ENCODE measurements at regions not wholly inside any gene's neighbourhood (a gene's known extent, or its start where the extent isn't known, plus 50 kb on each side); places are given as distances from the start of the nearest gene placed in this dataset.
"Not testable (repeated sequence)": the region's sequence is repeated elsewhere in the genome, so short reads cannot be mapped to it uniquely, and the experiment has no call there.

- no peak for DNase-seq (ENCODE audit: low spot score)
These were observed 376.1 kb downstream of the LMO7 start for GRCh38 chr13:76012091-76012721.

- no peak for DNase-seq (ENCODE audit: low spot score)
These were observed 373.2 kb downstream of the LMO7 start for GRCh38 chr13:76009267-76009890.

- no peak for DNase-seq (ENCODE audit: low spot score)
These were observed 368.3 kb downstream of the LMO7 start for GRCh38 chr13:76004416-76004815.

GRCh38 chr13:76000131-76000530 lies 364.0 kb downstream of the LMO7 start:
- DNase-seq (ENCODE audit: low spot score), result no peak

DNA sequence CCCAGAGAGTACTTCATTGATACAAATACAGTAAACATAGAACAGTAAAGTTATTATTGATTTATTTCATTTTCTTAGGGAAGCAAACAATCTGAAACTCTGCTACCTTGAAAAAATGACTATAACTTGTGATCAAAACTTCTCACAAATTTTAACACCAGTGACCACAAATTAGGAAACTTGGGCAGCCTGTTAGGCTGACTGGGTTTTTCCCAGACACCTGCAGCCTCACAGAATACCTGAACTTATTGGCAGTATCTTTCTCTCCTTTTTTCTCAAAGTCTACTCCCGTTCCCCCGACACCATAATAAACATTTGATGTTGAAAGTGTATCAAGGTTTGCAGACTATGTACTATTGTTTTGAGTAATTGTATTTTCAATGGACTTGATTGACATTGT lies 360.5 kb downstream of the LMO7 start:
- DNase-seq (ENCODE audit: low spot score), result no peak

DNA sequence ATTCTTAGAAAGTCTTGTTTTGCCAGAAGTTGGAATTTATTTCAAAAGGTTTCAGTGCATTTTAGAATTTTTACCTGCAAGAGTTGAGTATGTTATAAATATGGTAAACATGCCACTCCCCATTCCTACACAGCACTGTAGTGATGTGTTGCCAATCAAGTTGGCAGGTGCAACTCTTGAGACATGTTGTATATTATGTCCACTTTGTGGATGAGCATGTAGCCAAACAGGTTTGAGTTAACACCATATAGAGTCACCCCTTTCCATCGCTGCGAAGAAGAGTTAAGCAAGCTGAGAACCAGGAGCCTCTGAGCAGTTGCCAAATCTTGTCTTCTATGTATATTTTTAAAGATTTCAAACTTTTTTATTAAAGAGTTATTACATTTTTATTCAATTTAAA lies 359.8 kb downstream of the LMO7 start:
- no peak for DNase-seq (ENCODE audit: low spot score)

- DNase-seq (ENCODE audit: low spot score), result peak; percentile 9
These were observed 357.7 kb downstream of the LMO7 start for GRCh38 chr13:75993823-75994222.

GRCh38 chr13:75993241-75993640 lies 357.1 kb downstream of the LMO7 start:
- DNase-seq (ENCODE audit: low spot score), result no peak

DNA sequence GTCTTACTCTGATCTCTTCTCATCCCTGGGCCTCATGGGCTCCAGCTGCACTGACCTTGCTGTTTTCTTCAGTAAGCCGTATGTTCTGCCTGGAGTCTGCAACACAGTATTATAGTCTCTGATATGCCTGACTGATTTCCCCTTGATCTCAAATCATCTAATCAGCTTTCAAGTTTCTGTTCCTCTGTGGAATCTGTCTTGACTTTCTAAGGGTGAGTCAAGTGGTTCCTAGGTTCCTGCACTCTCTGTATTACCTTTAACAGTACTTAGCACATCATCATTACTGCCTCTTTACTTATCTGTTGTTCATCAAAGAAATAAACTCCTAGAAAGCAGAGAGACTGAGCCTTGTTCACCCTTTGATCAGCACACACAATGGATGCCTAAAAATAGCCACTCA lies 350.7 kb downstream of the LMO7 start:
- no peak for DNase-seq (ENCODE audit: low spot score)

DNA sequence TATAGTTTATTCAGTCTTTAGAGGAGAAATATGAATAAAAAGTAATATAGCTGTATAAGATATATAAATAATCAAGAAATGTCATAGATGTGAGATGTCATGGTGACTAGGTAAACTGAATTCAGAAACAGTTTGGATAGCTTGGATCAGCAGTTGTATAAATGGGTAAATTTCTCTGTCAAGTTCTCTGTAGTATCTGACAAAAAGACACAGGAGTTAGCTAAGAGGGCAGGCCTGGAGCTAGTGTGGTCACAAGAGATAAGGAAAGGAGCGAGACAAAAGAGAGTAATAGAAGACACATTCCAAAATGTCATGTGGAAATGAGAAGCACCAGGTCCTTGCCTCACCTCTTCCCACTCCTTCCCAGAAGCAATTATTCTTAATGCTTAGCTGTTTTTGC lies 349.0 kb downstream of the LMO7 start:
- no peak for DNase-seq (ENCODE audit: low spot score)

DNA sequence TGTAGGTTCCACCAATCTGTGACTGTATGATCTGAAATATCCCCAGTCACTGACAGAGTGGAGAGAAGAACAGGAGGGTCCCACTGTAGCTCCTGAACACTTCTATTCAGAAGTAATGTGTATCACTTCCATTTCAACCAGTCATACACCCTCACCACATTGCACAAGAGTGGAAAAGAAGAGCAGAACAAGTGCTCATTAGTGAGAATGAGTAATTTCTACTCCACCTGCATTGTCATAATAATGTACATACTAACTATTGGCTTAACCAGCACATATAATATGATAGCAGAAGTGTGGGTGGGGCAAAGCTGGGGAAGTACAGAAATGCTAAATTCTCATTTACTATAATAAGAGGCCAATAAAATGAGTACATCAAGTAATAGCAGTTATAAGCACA lies 342.7 kb downstream of the LMO7 start:
- no peak for DNase-seq (ENCODE audit: low spot score)

GRCh38 chr13:75968103-75968838 lies 332.1 kb downstream of the LMO7 start:
- DNase-seq (ENCODE audit: low spot score), result no peak

DNA sequence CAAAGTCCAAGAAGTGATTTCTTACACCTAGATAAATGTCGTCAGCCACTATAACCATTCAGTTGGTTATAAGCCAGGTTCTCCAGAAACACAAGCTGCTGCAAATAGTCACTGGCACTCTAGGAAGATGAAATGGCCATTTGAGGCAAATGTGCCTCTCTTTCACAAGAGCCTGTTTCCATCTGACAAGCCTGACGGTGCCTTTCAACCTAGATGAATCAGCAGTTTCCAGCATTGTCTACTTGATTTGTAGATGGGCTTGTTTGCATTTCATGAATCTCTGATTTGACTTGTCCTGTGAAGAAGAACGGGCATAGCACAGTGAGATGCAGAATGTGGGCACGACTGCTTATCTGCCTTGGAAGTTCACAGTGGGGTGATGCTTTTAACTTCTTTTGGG lies 327.2 kb downstream of the LMO7 start:
- no peak for DNase-seq (ENCODE audit: low spot score)

DNA sequence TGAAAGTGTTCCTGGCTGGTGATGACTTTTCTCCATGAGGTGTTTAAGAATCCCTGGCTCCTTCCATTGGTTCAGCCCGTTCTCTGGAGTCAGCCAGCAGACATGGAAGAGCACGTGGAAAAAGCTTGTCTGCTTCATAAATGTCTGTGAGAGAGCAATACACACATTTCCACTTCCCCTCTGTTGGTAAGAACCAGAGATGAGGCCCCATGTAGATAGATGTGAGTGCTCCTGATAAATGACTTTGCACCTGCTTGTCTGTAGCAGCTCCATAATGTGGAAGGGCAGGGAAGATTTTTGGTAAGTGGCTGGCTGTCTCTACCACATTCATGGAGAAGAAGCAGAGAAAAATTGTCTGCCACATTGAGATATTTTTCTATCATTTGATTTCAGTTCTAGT lies 325.8 kb downstream of the LMO7 start:
- no peak for DNase-seq (ENCODE audit: low spot score)

DNA sequence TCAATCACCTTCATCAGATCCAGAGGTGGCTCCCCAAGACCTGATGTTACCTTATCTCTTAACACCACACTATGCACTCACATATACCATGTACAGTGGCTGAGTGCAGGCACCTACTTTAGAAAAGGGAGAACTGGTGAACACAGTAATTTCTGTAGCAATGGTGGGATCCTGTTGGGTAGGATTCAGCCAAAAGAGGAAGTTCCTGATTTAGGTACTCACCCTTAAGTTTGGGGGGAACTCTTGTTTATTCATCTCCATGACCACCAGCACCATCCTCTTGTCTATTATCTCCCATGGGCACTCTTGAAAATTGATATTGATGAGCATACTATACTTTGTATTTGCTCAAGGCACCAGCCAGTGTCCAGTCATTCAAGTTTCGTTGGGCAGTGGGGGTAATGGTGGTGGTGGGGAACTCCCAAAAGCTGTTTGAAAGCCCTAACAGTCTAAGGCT lies 324.4 kb downstream of the LMO7 start:
- no peak for DNase-seq (ENCODE audit: low spot score)

DNA sequence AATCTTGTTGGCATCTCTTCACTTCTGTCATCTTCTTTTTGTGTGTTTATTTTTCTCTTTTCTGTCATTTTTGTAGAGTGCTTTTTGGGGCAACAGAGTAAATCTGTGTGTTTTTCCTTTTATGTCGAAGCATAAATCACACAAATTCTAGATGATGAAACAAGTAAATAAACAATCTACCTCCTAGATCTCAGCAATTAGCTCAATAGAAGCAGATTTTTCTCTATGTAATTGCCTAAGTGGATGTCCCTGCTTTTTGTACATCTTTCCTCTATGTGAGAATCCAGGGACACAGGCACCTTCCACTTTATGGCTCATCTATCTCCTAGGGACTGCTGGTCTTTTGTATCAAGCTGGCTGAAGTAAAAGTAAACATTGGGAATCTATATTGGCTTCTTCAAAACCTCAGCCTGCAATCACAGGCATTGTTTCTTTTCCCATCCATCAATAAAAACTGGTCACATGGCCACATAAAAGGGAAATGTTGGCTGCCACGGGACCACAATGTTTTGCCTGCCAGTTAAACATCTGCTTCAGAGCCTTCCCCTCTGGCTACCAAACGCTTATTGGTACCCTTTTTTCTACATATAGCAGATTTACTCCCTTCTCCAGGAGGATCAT lies 323.8 kb downstream of the LMO7 start:
- no peak for DNase-seq (ENCODE audit: low spot score)

DNA sequence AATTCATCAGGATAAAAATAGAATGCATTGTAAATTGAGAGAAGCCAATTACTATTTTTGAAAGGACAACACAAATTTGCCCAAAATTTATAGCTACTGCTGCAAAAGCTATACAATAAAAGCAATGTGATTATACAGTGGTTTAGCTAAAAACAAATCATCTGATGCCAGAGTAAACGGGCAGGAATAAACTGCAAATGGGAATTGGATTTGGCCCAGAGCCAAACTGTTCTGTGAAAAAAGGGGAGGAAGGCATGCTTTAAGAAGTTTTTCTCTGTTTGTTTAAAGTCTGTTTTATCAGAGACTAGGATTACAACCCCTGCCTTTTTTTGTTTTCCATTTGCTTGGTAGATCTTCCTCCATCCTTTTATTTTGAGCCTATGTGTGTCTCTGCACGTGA lies 317.5 kb downstream of the LMO7 start:
- DNase-seq (ENCODE audit: low spot score), result not testable (repeated sequence)

DNA sequence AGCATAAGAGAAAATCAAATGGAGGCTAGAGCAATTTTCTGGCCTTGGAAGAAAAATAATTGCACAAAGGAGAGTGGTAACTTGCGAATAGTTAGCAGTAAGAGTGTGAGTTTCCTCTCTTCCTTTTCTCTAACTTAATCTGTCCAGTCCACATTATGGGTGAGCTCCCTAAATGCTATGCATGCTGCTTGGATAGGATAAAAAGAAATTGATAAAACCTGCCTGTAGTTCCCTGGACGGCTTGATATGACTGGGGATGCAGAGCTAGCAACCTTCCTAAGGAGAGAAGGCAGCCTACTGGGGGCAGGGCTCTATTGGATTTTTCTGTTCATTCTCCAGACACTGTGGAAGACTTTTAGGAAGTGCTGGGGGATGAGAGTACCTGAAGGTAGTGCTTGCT lies 311.3 kb downstream of the LMO7 start:
- DNase-seq (ENCODE audit: low spot score), result no peak

- no peak for DNase-seq (ENCODE audit: low spot score)
These were observed 310.6 kb downstream of the LMO7 start for GRCh38 chr13:75946536-75947284.

DNA sequence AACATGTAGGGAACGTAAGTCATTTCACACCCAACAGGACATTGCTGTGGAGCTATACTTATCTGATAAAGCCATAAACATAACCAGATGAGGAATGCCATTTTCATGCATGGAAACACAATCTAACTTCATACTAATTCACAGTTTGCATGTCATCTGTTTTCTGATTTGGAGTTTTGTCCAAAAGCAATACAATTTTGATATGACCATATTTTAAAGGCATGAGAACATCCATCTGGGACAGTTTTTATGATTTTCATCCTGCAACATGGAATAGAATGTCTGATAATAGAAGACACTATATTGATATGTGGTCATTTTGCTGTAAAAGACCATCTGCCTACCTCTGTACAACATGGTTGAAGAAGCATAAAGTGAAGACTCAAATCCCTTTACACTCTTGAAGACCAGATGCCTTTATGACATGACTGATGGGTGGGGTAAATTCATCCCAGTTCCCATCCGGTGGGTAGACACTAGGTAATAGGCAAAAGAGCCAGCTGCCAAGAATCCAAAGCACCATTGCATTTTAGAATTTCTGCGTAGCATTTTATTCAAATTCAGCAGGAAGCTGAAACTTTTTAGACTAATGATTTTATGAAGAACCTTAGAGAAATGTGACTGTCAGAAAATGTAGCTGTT lies 309.8 kb downstream of the LMO7 start:
- no peak for DNase-seq (ENCODE audit: low spot score)

GRCh38 chr13:75938811-75939560 lies 302.9 kb downstream of the LMO7 start:
- DNase-seq (ENCODE audit: low spot score), result no peak

Data from LoVo (cell line).